HG02885 (cell line): ENCODE measurements at regions not wholly inside any gene's neighbourhood (a gene's known extent, or its start where the extent isn't known, plus 50 kb on each side); places are given as distances from the start of the nearest gene placed in this dataset.
"Not testable (repeated sequence)": the region's sequence is repeated elsewhere in the genome, so short reads cannot be mapped to it uniquely, and the experiment has no call there.

Source experiments
- ATAC-seq: cut with Tn5 transposase; IDR thresholded peaks from one replicate; pipeline ENCODE4 v1.9.1; 2021; ENCODE audit warnings: mild to moderate bottlenecking; ENCODE audit not compliant: unreplicated experiment, poor library complexity

DNA sequence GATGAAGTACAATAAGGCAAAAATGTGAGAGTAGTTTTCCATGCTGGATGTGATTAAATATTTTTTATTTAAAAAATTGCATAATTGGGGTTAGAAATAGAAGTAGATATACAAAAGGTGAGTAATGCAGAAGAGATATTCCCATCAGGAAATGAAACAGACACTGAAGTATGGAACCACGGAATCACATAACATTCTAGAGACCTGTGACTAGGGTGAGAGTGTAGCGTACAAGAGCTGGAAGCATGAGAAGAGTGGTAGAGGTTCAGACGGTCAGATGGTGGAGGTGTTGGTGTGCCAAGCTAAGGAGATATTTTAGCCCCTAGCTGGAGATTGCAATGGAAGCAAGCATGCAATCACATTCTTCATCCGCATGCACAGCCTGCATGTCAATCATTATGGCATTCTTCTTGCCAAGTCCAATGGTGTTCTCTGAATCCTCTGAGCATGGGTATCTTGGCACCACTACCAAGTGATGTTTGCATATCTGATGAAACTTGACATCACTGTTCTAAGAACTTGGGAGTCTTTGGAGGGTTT lies 587.8 kb downstream of the PSAT1 start:
- ATAC-seq, result no peak

DNA sequence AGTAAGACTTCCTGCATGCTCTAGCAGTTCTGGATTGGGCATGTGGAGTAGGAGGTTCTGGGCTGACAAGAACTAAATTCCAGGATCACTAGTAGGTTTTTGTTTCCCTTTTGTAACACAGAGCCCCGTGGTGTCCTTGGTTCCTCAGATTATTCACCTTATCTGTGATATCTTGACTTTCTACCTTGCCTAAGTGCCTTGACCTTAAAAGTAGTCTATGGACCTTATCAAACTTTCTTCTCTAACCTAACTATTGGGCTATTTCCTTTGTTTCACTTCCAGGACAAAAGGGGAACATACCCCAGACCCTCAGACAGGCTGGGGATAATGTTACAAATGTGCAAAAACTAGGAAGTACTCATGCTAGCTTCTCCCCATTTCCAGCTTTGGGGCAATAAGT lies 595.3 kb downstream of the PSAT1 start:
- no peak for ATAC-seq

DNA sequence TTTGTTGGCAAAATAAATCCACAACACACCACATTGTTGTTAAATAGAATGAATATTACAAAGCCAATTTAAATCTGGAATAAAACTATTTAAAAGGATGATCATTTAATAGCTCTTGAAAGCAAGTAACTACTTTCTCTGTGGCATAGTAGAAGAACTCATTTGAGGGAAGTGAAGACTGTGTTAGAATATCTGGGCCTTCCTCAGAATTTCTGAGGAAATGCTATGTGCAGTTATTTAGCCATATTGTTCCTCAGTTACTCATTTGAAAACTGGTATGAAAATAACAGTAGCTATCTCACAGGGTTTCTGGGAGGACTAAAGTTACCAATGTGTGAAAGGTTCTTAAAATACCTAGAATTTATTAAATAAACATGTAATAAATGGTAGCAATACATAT lies 595.8 kb downstream of the PSAT1 start:
- ATAC-seq, result no peak

GRCh38 chr9:78893774-78894401 lies 597.0 kb downstream of the PSAT1 start:
- no peak for ATAC-seq

DNA sequence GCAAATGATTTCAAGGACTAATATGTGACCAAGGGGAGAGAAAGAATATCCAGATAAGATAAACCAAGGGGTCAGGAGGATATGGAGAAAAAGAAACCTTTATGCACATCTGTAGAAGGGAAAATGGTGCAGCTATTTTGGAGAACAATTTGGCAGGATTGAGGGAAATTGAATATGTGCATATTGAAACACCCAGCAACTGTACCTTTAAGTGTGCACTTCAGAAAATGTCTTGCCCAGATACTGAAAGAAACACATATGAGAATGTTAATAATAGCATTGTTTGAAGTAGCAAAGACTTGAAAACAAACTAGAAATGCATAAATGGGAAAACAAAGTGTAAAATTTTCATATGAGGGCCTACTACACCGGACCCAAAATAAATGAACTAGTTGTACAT lies 599.6 kb downstream of the PSAT1 start:
- no peak for ATAC-seq

DNA sequence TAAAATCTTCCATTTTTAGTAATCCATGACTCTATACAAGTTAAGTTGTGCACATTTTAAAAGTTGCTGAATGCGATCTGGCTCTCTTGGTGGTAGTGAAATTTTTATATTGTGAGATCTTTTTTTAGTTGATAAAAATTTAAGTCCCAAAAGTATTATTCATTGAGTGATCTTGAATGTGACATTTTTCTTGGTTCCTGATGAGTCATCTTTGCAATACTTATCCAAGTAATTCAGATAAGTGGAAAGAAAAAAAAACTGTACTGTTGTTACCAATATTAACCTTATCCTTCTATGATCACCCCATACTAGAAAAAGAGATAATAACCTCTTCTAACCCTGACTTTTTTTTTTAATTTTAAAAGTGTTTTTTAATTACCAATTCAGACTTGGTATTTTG lies 601.3 kb downstream of the PSAT1 start:
- no peak for ATAC-seq

DNA sequence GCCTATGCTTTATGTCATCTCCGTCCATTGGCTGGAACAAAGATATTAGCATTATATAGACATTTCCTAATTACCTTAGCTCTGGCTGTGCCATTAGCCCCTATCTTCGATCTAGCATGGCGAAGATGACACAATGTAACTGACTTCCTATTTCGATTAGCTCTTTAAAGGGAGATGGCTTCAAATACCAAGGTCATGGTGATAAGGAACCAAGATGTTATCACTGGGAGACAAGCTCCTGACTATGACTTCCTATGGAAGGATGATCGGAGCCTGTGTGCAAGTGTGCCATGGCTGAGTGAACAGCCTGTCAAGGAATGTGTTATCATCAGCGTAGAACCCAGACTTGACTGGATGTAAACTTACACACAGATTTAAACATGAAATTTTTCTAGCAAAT lies 602.1 kb downstream of the PSAT1 start:
- no peak for ATAC-seq

DNA sequence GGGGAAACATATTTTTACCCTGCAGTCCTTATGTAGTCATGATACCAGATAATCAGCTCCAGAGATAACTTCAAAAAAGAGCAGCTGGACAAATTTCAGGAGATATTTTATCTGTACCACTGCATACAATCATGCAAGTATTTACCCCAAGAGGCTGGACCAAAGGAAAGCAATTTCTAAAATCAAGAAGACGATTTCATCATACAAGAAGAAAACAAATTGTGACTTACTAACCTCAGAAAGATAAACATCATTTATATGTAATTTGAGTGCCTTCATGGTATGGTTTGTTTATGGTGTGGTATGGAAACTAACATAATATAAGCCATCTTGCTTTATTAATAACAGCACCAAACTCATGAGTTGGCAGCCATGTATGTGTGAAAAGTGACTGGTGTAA lies 603.6 kb downstream of the PSAT1 start:
- no peak for ATAC-seq

DNA sequence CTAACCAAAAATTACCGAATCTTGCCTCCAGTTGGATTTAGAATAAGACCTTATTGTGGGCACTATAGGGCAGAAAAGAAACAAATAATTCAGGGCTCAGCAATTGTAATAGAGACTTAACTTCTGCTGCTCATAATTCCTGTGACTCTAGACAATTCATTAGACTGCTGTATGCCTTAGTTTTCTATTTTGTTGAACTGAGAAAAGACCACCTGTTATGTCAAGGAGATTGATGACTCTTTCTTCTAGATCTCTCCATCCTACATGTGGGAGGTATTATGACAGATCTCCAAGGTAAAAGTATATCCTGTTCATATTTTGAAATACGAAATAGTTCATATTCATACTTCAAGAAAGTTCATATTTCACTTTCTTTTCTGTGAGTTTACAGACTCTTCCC lies 605.1 kb downstream of the PSAT1 start:
- no peak for ATAC-seq

- no peak for ATAC-seq
Observed at GRCh38 chr9:78903581-78903980, 606.7 kb downstream of the PSAT1 start.

- ATAC-seq, result no peak
Observed at GRCh38 chr9:78904686-78905085, 607.8 kb downstream of the PSAT1 start.

DNA sequence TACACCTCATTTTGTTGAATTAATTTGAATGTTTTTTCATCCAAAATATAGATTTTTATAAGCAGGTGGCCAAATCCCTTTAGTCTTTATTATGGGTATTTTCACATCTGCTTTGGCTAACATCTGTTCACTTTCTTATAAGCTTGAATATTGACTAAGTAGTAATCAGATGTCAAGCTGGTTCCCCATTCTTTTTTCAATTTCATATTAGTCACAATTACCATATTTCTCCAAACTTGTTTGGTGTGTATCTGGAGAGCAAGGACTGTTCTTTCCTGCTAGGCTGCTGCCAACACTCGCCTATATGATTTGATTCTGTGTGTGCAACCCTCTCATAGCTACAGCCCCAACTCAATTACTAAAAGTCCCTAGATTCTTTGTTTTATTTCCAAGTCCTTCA lies 608.5 kb downstream of the PSAT1 start:
- ATAC-seq, result no peak

GRCh38 chr9:78905986-78906755 lies 609.2 kb downstream of the PSAT1 start:
- ATAC-seq, result no peak

DNA sequence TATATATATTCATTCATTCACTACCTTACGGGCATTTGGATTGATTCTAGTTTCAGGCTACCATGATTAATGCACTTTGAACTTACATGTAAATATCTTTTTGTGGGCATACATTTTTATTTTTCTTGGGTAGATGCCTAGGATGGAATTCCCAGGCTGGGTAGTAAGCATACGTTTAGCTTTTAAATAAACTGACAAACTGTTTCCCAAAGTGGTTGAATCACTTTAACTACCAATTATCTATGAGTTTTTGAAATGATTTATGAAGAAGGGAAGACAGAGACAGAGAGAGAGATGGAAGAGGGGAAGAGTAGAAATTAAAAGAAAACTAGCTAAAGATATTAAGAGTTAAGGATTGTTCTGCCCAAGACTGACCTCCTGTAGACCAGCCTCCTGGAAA lies 612.6 kb downstream of the PSAT1 start:
- no peak for ATAC-seq

- not testable (repeated sequence) for ATAC-seq
Observed at GRCh38 chr9:78916884-78917283, 620.0 kb downstream of the PSAT1 start.

GRCh38 chr9:78918976-78919375 lies 622.1 kb downstream of the PSAT1 start:
- ATAC-seq, result no peak

- ATAC-seq, result no peak
Observed at GRCh38 chr9:78919701-78920100, 622.8 kb downstream of the PSAT1 start.

DNA sequence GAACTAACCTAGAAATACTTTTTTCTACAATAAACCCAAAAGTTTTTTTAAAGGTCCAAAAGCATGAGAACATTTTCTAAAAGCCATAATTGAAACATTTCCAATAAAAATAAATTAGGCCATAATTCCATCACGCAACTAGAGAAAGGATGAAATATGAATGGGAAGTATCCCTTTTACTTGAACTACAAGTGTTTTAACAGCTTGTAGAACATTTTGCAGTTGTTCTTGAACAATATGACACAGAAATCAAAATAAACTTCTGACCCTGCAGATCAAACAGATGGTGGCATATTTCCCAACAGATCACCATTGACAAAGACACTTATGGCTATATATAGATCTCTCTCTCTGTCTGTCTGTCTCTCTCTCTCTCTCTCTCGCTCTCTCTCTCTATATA lies 624.4 kb downstream of the PSAT1 start:
- ATAC-seq, result no peak

DNA sequence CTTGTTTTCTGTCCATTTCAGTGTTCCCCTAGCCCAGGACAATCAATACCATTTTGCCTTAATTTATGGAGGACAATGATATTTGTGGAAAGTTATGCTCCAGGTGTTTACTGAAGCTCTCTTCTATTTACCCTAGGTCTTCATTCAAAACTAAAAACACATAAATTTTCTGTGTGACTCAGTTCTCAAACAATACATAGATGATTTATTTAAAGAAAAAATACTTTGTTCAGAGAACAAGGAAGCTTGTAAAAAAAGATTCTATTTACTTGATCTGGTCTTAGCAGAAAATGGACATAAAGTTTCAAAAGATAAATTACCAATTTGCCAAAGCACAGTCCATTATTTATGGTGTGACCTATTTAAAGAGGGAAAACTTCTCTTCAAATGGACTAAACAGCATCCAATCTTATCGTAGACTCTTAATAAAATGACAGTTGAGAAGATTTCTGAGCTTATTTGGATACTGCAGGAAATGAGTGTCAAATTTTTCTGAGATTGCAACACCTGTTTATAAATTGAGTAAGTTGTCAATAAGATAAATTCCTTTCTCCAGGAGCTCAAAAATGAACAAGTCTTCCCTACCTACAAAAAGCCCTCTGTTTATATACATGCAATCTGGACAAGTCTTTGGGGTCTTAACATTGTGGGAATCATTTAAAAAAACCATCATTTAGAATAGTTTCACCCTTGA lies 627.2 kb downstream of the PSAT1 start:
- ATAC-seq, result no peak

GRCh38 chr9:78927099-78927940 lies 630.4 kb downstream of the PSAT1 start:
- ATAC-seq, result no peak
